ENCODE measurements at regions not wholly inside any gene's neighbourhood (a gene's known extent, or its start where the extent isn't known, plus 50 kb on each side); places are given as distances from the start of the nearest gene placed in this dataset.

- no peak overlapping the region for H3K27ac ChIP-seq
Observed at GRCh38 chr2:64263315-64263714, 119.1 kb upstream of the PELI1 start.

GRCh38 chr2:64267699-64268098, 123.5 kb upstream of the PELI1 start:
- no peaks in the 10 kb centered on the region for H3K36me3 ChIP-seq
- intact Hi-C loops (cut with DNase I) = no loop called here
- DNase-seq (ENCODE audit: low spot score in 2 of 2) = no peak
- no peaks in the 10 kb centered on the region for H3K27me3 ChIP-seq
- no peaks in the 10 kb centered on the region for H3K9me3 ChIP-seq
- no peak overlapping the region for H3K4me3 ChIP-seq
- TF ChIP-seq CTCF (IDR thresholded peaks at IDR 0.05) = no peak
- peaks cover 0 to 4% of the 10 kb centered on the region in 2 donors for H3K4me1 ChIP-seq
- H3K27ac ChIP-seq = peak overlapping the region; percentile 5 to 8

More at GRCh38 chr2:64263315-64263714, 119.1 kb upstream of the PELI1 start:
- DNase-seq (ENCODE audit: low spot score in 2 of 2) = no peak
- intact Hi-C loops (cut with DNase I) = no loop called here
- Histone ChIP-seq H3K9me3 (no peaks in the 10 kb centered on the region), H3K36me3 (no peaks in the 10 kb centered on the region), H3K27me3 (no peaks in the 10 kb centered on the region), H3K4me3 (no peak overlapping the region), H3K4me1 (peaks cover 0 to 4% of the 10 kb centered on the region in 2 donors)
- no peak for TF ChIP-seq CTCF (IDR thresholded peaks at IDR 0.05)

- intact Hi-C loops (cut with DNase I) = no loop called here
- no peaks in the 10 kb centered on the region for H3K27me3 ChIP-seq
- H3K9me3 ChIP-seq = no peaks in the 10 kb centered on the region
- no peaks in the 10 kb centered on the region for H3K36me3 ChIP-seq
- no peak for TF ChIP-seq CTCF (IDR thresholded peaks at IDR 0.05)
- no peak overlapping the region for H3K27ac ChIP-seq
- no peak overlapping the region for H3K4me3 ChIP-seq
- DNase-seq (ENCODE audit: low spot score in 2 of 2) = no peak
- peaks cover 0 to 5% of the 10 kb centered on the region in 2 donors for H3K4me1 ChIP-seq
Observed at GRCh38 chr2:64268330-64269048, 124.3 kb upstream of the PELI1 start.

DNA sequence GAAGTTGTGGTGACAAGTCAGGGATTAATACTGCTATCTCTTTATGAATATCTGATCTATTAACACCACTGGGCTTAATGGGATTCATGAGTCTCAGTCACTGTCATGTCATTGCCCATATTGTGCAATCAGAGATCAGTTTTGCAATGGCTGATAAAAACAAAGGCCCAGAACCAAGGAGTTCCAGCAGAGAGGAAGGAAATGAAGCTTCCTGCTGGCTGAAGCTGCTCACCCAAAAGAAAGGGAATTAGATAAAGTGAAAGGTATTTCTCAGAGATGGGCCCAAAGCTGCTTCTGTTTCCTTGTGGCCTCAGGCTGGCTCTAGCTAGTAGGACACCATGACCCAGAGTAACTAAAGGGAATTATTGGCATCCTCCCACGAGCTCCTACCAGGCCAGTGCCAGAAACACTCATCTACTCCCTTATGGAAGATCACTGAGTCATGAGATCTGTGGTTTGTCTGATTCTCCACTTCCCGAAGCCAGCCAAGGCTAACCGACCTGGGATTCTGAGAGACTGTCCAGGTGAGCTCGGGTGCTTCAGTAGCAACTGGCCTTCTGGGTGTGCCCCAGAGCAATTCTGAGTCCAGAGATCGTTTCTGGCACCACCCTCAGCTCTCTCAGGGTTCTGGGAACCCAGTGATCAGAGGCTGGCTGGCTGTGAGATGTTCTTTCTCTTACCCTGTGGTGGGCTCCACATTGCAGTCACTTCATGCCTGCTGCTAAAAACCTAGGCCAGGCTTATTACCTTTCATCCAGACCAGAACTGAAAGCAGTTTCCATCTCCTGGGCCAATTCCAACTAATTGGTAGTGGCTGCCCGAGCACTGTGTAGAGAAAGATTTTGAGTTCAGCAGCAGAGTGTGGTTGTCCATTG, 129.5 kb upstream of the PELI1 start:
- intact Hi-C loops (cut with DNase I) = no loop called here
- no peaks in the 10 kb centered on the region for H3K27me3 ChIP-seq
- H3K4me3 ChIP-seq = no peak overlapping the region
- no peaks in the 10 kb centered on the region for H3K36me3 ChIP-seq
- H3K27ac ChIP-seq = peak overlapping the region; percentile 50 to 59
- H3K9me3 ChIP-seq = no peaks in the 10 kb centered on the region
- TF ChIP-seq CTCF (IDR thresholded peaks at IDR 0.05) = no peak
- peaks cover 0 to 12% of the 10 kb centered on the region in 2 donors for H3K4me1 ChIP-seq
- peak in 1 of 2 donors; percentile 70 for DNase-seq (ENCODE audit: low spot score in 2 of 2)

DNA sequence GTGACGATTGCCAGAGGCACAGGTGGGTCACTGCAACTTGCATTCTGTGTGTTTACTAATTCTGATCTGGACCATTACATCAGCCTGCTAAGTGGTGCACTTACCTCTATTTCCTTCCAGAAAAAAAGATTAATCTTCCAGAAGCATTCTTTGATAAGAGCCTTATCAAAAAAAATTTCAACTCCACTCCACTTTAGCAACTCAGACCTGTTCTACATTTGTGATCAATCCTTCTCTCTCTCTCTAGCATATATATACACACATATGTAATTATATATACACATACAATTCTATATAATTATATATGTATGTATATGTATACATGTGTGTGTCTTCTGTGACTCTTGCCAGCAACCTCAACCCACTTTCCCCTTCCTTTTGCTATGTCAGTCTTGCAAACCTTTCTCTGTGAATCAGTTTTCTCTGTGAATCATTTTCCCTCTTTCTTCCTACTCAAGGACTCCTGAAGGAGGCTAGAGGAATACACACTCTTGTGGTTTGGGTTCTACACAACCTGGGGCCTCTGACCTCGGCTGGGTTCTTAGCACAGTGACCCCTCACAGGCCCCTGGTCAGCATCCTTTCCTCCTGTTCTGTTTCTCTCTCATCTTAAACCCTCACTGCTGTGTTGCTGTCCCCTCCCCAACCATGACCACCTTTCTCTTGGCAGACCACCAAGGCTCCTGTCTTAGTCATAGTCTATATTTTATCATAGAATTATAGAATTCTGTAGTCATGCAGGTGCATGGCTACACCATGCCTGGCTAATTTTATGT, 130.4 kb upstream of the PELI1 start:
- Histone ChIP-seq H3K4me3 (no peak overlapping the region), H3K36me3 (no peaks in the 10 kb centered on the region), H3K27ac (peak overlapping the region; percentile 50 to 59), H3K4me1 (peaks cover 0 to 12% of the 10 kb centered on the region in 2 donors), H3K27me3 (no peaks in the 10 kb centered on the region), H3K9me3 (no peaks in the 10 kb centered on the region)
- TF ChIP-seq CTCF (IDR thresholded peaks at IDR 0.05) = no peak
- intact Hi-C loops (cut with DNase I) = no loop called here
- no peak for DNase-seq (ENCODE audit: low spot score in 2 of 2)
